ENCODE measurements at regions not wholly inside any gene's neighbourhood (a gene's known extent, or its start where the extent isn't known, plus 50 kb on each side); places are given as distances from the start of the nearest gene placed in this dataset.
A peak's percentile ranks its signal among the peaks of the same experiment; 100 is the strongest.

GRCh38 chr17:77738751-77739531 lies 219.6 kb upstream of the TNRC6C start:
- Histone ChIP-seq H3K27ac (ENCODE audit: extremely low read depth, low read depth, low read length) (no peak overlapping the region), H3K36me3 (ENCODE audit: control insufficient read depth in 2 of 2, insufficient read depth in 1 of 2, low read length in 2 of 2) (no peaks in the 10 kb centered on the region), H3K4me1 (ENCODE audit: control insufficient read depth, insufficient read depth, low read length) (peaks cover 18% of the 10 kb centered on the region), H3K4me3 (ENCODE audit: low read depth, low read length) (no peak overlapping the region), H3K9me3 (ENCODE audit: control insufficient read depth, insufficient read depth, low read depth, low read length) (no peaks in the 10 kb centered on the region)
- POLR2A ChIA-PET, result no interaction called here
- CTCF ChIA-PET, result interaction anchor here (0.6 kb wide), 1 partner anchor 283 kb away, joined by 4 read pairs; no protein-coding TSS in a partner anchor
- TF ChIP-seq ZNF302 (tag by site-specific recombination; IDR thresholded peaks at IDR 0.05; ENCODE audit: low read depth) (no peak), ZNF785 (tag by site-specific recombination; IDR thresholded peaks at IDR 0.05) (no peak), EGR2 (tag by site-specific recombination; IDR thresholded peaks at IDR 0.05; ENCODE audit: low read depth) (no peak), GFI1B (tag by site-specific recombination; IDR thresholded peaks at IDR 0.05) (no peak), ZNF335 (tag by site-specific recombination; conservative IDR thresholded peaks at IDR 0.05) (no peak), PRDM10 (tag by site-specific recombination; IDR thresholded peaks at IDR 0.05) (peak; percentile 38), ZNF555 (tag by site-specific recombination; conservative IDR thresholded peaks at IDR 0.05) (no peak), FEZF1 (tag by site-specific recombination; IDR thresholded peaks at IDR 0.05) (no peak)

- Histone ChIP-seq H3K4me1 (ENCODE audit: control insufficient read depth, insufficient read depth, low read length) (peaks cover 6% of the 10 kb centered on the region), H3K4me3 (ENCODE audit: low read depth, low read length) (no peak overlapping the region), H3K27ac (ENCODE audit: extremely low read depth, low read depth, low read length) (no peak overlapping the region), H3K36me3 (ENCODE audit: control insufficient read depth in 2 of 2, insufficient read depth in 1 of 2, low read length in 2 of 2) (no peaks in the 10 kb centered on the region), H3K9me3 (ENCODE audit: control insufficient read depth, insufficient read depth, low read depth, low read length) (no peaks in the 10 kb centered on the region)
- ChIA-PET POLR2A (interaction anchor here (1.2 kb wide), 1 partner anchor 218 kb away, joined by 7 read pairs; the partner anchor contains the start of gene TNRC6C), CTCF (interaction anchor here (0.6 to 1.5 kb wide), 7 partner anchors 9 to 466 kb away, joined by 3 to 5 read pairs (median 3); no protein-coding TSS in a partner anchor)
- TF ChIP-seq EGR2 (tag by site-specific recombination; IDR thresholded peaks at IDR 0.05; ENCODE audit: low read depth), result peak; percentile 46; the same call in 1 of the 2 replicates
- no peak for TF ChIP-seq ZNF518A (tag by site-specific recombination; conservative IDR thresholded peaks at IDR 0.05; ENCODE audit: low read depth)
- peak; percentile 40 for TF ChIP-seq ZFHX2 (tag by site-specific recombination; conservative IDR thresholded peaks at IDR 0.05)
- no peak for TF ChIP-seq ZNF416 (tag by site-specific recombination; IDR thresholded peaks at IDR 0.05)
- TF ChIP-seq ZNF18 (tag by site-specific recombination; IDR thresholded peaks at IDR 0.05), result no peak
Measured at GRCh38 chr17:77740481-77740880, 218.0 kb upstream of the TNRC6C start.
